Liver (tissue), 8 donors: ENCODE measurements at regions not wholly inside any gene's neighbourhood (a gene's known extent, or its start where the extent isn't known, plus 50 kb on each side); places are given as distances from the start of the nearest gene placed in this dataset.
A peak's percentile ranks its signal among the peaks of the same experiment; 100 is the strongest.
"Not testable (repeated sequence)": the region's sequence is repeated elsewhere in the genome, so short reads cannot be mapped to it uniquely, and the experiment has no call there.

Experiments used
- DNase-seq: peaks from one replicate; pipeline ENCODE4 v3.0.0-alpha.2; 2017; ENCODE audit warnings: low spot score
- H3K27ac ChIP-seq, 2 donors: one replicate each; pipeline ENCODE4 v1.7.0; 2013; ENCODE audit warnings: inconsistent platforms in 2 of 2, low read length in 2 of 2, control low read depth in 1 of 2, low read depth in 1 of 2, mild to moderate bottlenecking in 1 of 2
- H3K27me3 ChIP-seq, 4 donors: one replicate each; pipeline versions ENCODE4 v1.6.1 to v1.7.0; 2013; ENCODE audit warnings: low read length in 3 of 4, inconsistent platforms in 1 of 4, mild to moderate bottlenecking in 1 of 4, moderate library complexity in 1 of 4; ENCODE audit not compliant: control insufficient read depth in 4 of 4, insufficient read depth in 4 of 4
- H3K36me3 ChIP-seq, 4 donors: one replicate each; pipeline versions ENCODE4 v1.6.1 to v1.7.0; 2013; ENCODE audit warnings: low read length in 3 of 4, mild to moderate bottlenecking in 3 of 4, low read depth in 1 of 4, moderate library complexity in 1 of 4; ENCODE audit not compliant: control insufficient read depth in 4 of 4, insufficient read depth in 3 of 4
- H3K4me1 ChIP-seq, 4 donors: one replicate each; pipeline versions ENCODE4 v1.6.1 to v1.7.0; 2013; ENCODE audit warnings: low read length in 3 of 4, mild to moderate bottlenecking in 3 of 4, moderate library complexity in 1 of 4; ENCODE audit not compliant: control insufficient read depth in 4 of 4, insufficient read depth in 4 of 4
- H3K4me3 ChIP-seq, 3 donors: one replicate each; pipeline versions ENCODE4 v1.6.1 to v1.7.0; 2013; ENCODE audit warnings: low read length in 3 of 3, control low read depth in 1 of 3, low read depth in 1 of 3, mild to moderate bottlenecking in 1 of 3
- H3K9ac ChIP-seq, 2 donors: one replicate each; pipeline ENCODE4 v1.7.0; 2013; ENCODE audit warnings: low read length in 2 of 2, mild to moderate bottlenecking in 2 of 2, moderate library complexity in 2 of 2, control low read depth in 1 of 2, low read depth in 1 of 2
- H3K9me3 ChIP-seq, 4 donors: one replicate each; pipeline versions ENCODE4 v1.6.1 to v1.7.0; 2013; ENCODE audit warnings: low read length in 3 of 4; ENCODE audit not compliant: control insufficient read depth in 4 of 4
- ATF3 ChIP-seq: IDR thresholded peaks from 2 replicates; pipeline ENCODE4 v1.6.1; 2016; ENCODE audit warnings: antibody characterized with exemption
- CTCF ChIP-seq: fragments of 150-350 bp; IDR thresholded peaks from 2 replicates; pipeline ENCODE4 v1.5.1; 2017; ENCODE audit warnings: improper control_type of control experiment, low read depth, low read length; ENCODE audit not compliant: missing input control
- EGR1 ChIP-seq, 2 donors: IDR thresholded peaks; 2 replicates each; pipeline ENCODE4 v1.6.1; 2016 to 2018; ENCODE audit warnings: antibody characterized with exemption in 2 of 2, low read depth in 2 of 2
- FOXA2 ChIP-seq: IDR thresholded peaks from 2 replicates; pipeline ENCODE4 v1.6.1; 2016; ENCODE audit warnings: antibody characterized with exemption
- GABPA ChIP-seq, 2 donors: IDR thresholded peaks in 1 of 2; conservative IDR thresholded peaks in 1 of 2; 2 replicates each; pipeline ENCODE4 v1.6.1; 2016; ENCODE audit warnings: antibody characterized with exemption in 2 of 2, mild to moderate bottlenecking in 1 of 2, moderate library complexity in 1 of 2
- HNF4A ChIP-seq, 2 donors: conservative IDR thresholded peaks; 2 replicates each; pipeline ENCODE4 v1.6.1; 2016; ENCODE audit warnings: antibody characterized with exemption in 2 of 2, mild to moderate bottlenecking in 2 of 2
- HNF4G ChIP-seq: IDR thresholded peaks from 2 replicates; pipeline ENCODE4 v1.6.1; 2016; ENCODE audit warnings: antibody characterized with exemption
- JUND ChIP-seq, 2 donors: IDR thresholded peaks; 2 replicates each; pipeline ENCODE4 v1.6.1; 2016; ENCODE audit warnings: antibody characterized with exemption in 2 of 2
- MAX ChIP-seq: IDR thresholded peaks from 2 replicates; pipeline ENCODE4 v1.6.1; 2016; ENCODE audit warnings: antibody characterized with exemption
- NR2F2 ChIP-seq: IDR thresholded peaks from 2 replicates; pipeline ENCODE4 v1.6.1; 2016; ENCODE audit warnings: antibody characterized with exemption
- RAD21 ChIP-seq, 2 donors: IDR thresholded peaks; 2 replicates each; pipeline ENCODE4 v1.6.1; 2016; ENCODE audit warnings: antibody characterized with exemption in 2 of 2, mild to moderate bottlenecking in 2 of 2
- REST ChIP-seq: IDR thresholded peaks from 2 replicates; pipeline ENCODE4 v1.6.1; 2016; ENCODE audit warnings: antibody characterized with exemption, mild to moderate bottlenecking
- RXRA ChIP-seq, 2 donors: IDR thresholded peaks; 2 replicates each; pipeline ENCODE4 v1.6.1; 2017 to 2018; ENCODE audit warnings: antibody characterized with exemption in 2 of 2, mild to moderate bottlenecking in 1 of 2
- SP1 ChIP-seq: IDR thresholded peaks from 2 replicates; pipeline ENCODE4 v1.6.1; 2018; ENCODE audit warnings: antibody characterized with exemption, mild to moderate bottlenecking
- TAF1 ChIP-seq: conservative IDR thresholded peaks from 2 replicates; pipeline ENCODE4 v1.6.1; 2016; ENCODE audit warnings: antibody characterized with exemption, mild to moderate bottlenecking
- YY1 ChIP-seq: IDR thresholded peaks from 2 replicates; pipeline ENCODE4 v1.6.1; 2016; ENCODE audit warnings: antibody characterized with exemption, mild to moderate bottlenecking
- ZBTB33 ChIP-seq: IDR thresholded peaks from 2 replicates; pipeline ENCODE4 v1.6.1; 2016; ENCODE audit warnings: antibody characterized with exemption
- WGBS: extraction: QIAGEN DNeasy Blood & Tissue Kit; methylation state at CpG from one replicate; pipeline ENCODE4 v1.1.7; 2013; 5-methylcytosine and 5-hydroxymethylcytosine counted together
- donor health status: healthy.
- donor health status: healthy.
- donor health status: healthy.
- donor health status: healthy.
- donor health status: healthy.

- 50% methylated on average over 12 of the region's 12 CpGs for WGBS
- H3K9ac ChIP-seq, result no peak overlapping the region
- no peaks in the 10 kb centered on the region for H3K27me3 ChIP-seq
- no peaks in the 10 kb centered on the region for H3K4me1 ChIP-seq
- no peak overlapping the region for H3K27ac ChIP-seq
- H3K9me3 ChIP-seq, result no peaks in the 10 kb centered on the region
- peak; percentile 82 for DNase-seq
- TF ChIP-seq CTCF (peak; percentile 90), RAD21 (IDR thresholded peaks at IDR 0.05) (peak; percentile 85 to 88), HNF4G (no peak)
- H3K4me3 ChIP-seq, result no peak overlapping the region
- H3K36me3 ChIP-seq, result no peaks in the 10 kb centered on the region
These were observed 63.5 kb upstream of the CAPRIN1 start for GRCh38 chr11:33987975-33988580.

- TF ChIP-seq RXRA (IDR thresholded peaks at IDR 0.05) (no peak), RAD21 (IDR thresholded peaks at IDR 0.05) (no peak), GABPA (IDR thresholded peaks at IDR 0.05 in 1 of 2, conservative IDR thresholded peaks at IDR 0.05 in 1 of 2) (no peak), HNF4G (no peak), FOXA2 (no peak), REST (no peak), JUND (IDR thresholded peaks at IDR 0.05) (no peak), ZBTB33 (no peak), SP1 (no peak), TAF1 (no peak), NR2F2 (no peak), EGR1 (IDR thresholded peaks at IDR 0.05; ENCODE audit: low read depth in 2 of 2) (no peak), ATF3 (no peak), CTCF (no peak), MAX (no peak), YY1 (no peak), HNF4A (conservative IDR thresholded peaks at IDR 0.05) (no peak)
These were observed 64.0 kb upstream of the CAPRIN1 start for GRCh38 chr11:33987545-33987944.

GRCh38 chr11:33986597-33987501 lies 64.7 kb upstream of the CAPRIN1 start:
- not testable (repeated sequence) for H3K4me3 ChIP-seq, H3K36me3 ChIP-seq, H3K9ac ChIP-seq, DNase-seq, H3K4me1 ChIP-seq, H3K27ac ChIP-seq, H3K27me3 ChIP-seq, H3K9me3 ChIP-seq
- whole genome bisulfite sequencing, result 71% methylated on average over 12 of the region's 12 CpGs

More at GRCh38 chr11:33987545-33987944, 64.0 kb upstream of the CAPRIN1 start:
- H3K4me3 ChIP-seq, result no peak overlapping the region
- no peaks in the 10 kb centered on the region for H3K27me3 ChIP-seq
- no peaks in the 10 kb centered on the region for H3K4me1 ChIP-seq
- H3K9me3 ChIP-seq, result no peaks in the 10 kb centered on the region
- H3K27ac ChIP-seq, result no peak overlapping the region
- DNase-seq, result no peak
- no peaks in the 10 kb centered on the region for H3K36me3 ChIP-seq
- 77% methylated on average over 3 of the region's 3 CpGs for WGBS
- H3K9ac ChIP-seq, result no peak overlapping the region
